ENCODE measurements at regions not wholly inside any gene's neighbourhood (a gene's known extent, or its start where the extent isn't known, plus 50 kb on each side); places are given as distances from the start of the nearest gene placed in this dataset.

DNA sequence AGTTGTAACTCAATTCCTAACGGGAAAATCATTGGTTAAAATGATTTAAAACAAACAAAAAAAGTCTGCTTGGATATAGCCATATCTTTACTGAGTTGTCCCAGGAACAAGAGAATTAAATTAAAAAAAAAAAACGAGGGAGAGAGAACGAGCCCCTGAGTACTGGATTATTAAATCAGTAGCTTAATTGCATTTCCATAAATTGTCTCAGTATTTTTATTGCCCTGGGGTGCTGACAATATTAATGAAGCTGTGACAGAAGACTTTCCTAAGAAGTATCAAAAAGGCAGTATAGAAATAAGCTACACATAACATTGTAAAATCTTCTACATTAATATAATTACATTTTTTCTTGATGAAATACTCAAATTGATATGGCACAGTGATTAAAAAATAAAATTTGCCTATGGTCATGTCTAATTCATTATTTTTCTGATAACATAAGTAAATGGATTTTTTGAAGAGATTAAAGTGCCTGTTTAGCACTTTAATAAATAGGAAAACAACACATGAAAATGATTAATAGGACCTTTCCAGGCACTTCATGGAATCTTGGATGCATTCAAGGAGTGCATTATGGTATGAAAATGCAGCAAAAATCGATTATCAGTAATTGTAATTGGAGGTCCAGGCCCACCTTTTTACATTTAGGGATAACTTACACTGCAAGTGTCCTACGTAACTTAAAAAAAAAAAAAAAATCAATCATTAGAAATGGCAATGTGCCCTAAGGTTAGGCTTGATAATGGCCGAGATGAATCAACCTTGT, 2233.4 kb downstream of the ARAP2 start:
- TF ChIP-seq CTCF (conservative IDR thresholded peaks at IDR 0.05; ENCODE audit: low read depth, low read length), result no peak
- TF ChIP-seq EZH2 (IDR thresholded peaks at IDR 0.05; ENCODE audit: borderline replicate concordance, low read depth, low read length, poor library complexity, severe bottlenecking), result no peak
